Subcutaneous abdominal adipose tissue (tissue), 5 donors: ENCODE measurements at regions not wholly inside any gene's neighbourhood (a gene's known extent, or its start where the extent isn't known, plus 50 kb on each side); places are given as distances from the start of the nearest gene placed in this dataset.

ENCODE experiments used
- H3K27ac ChIP-seq: one replicate; pipeline ENCODE4 v1.7.0; 2013; ENCODE audit warnings: low read depth, mild to moderate bottlenecking, inconsistent platforms, low read length, moderate library complexity
- H3K27me3 ChIP-seq, 5 donors: one replicate each; pipeline ENCODE4 v1.7.0; 2013; ENCODE audit warnings: low read length in 5 of 5, inconsistent platforms in 1 of 5; ENCODE audit not compliant: control insufficient read depth in 5 of 5, insufficient read depth in 4 of 5
- H3K36me3 ChIP-seq, 5 donors: one replicate each; pipeline ENCODE4 v1.7.0; 2013; ENCODE audit warnings: low read length in 5 of 5; ENCODE audit not compliant: control insufficient read depth in 5 of 5, insufficient read depth in 5 of 5
- H3K4me1 ChIP-seq, 5 donors: one replicate each; pipeline ENCODE4 v1.7.0; 2013; ENCODE audit warnings: low read length in 5 of 5, mild to moderate bottlenecking in 3 of 5, moderate library complexity in 1 of 5; ENCODE audit not compliant: control insufficient read depth in 5 of 5, insufficient read depth in 5 of 5
- H3K4me3 ChIP-seq, 5 donors: one replicate each; pipeline ENCODE4 v1.7.0; 2013; ENCODE audit warnings: low read length in 5 of 5, low read depth in 1 of 5
- H3K9ac ChIP-seq, 5 donors: one replicate each; pipeline ENCODE4 v1.7.0; 2013; ENCODE audit warnings: low read length in 5 of 5, mild to moderate bottlenecking in 4 of 5, moderate library complexity in 3 of 5
- H3K9me3 ChIP-seq, 5 donors: one replicate each; pipeline ENCODE4 v1.7.0; 2013; ENCODE audit warnings: low read length in 5 of 5; ENCODE audit not compliant: control insufficient read depth in 5 of 5
- donor health status: healthy.
- donor health status: healthy.
- donor health status: healthy.
- donor health status: healthy.
- donor health status: healthy.

- Histone ChIP-seq H3K9me3 (peaks cover 0 to 3% (median 0%) of the 10 kb centered on the region in 5 donors), H3K27me3 (no peaks in the 10 kb centered on the region), H3K4me1 (peaks cover 0 to 11% (median 8%) of the 10 kb centered on the region in 5 donors), H3K36me3 (no peaks in the 10 kb centered on the region), H3K9ac (no peak overlapping the region), H3K27ac (no peak overlapping the region), H3K4me3 (no peak overlapping the region)
Measured at GRCh38 chr9:81741103-81741502, 51.8 kb upstream of the TLE1 start.

DNA sequence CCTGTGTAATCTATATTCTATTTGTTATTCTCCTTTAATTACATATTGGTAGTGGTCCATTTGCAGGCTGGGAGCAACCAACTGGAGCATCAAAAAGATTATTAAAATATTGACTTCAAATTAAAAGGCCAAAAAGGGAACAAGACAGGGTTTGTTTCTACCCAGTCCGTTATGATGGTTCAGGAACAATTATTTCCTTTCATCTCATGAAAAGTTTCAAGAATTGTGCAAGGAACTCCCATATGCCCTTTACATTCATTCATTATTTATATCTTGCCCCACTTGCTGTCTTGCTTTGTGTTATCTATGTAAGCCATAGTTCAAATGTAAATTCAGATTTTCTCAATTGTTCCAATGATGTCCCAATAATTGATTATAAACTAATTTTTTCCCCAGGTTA lies 58.7 kb upstream of the TLE1 start:
- no peaks in the 10 kb centered on the region for H3K9me3 ChIP-seq
- H3K27me3 ChIP-seq: no peaks in the 10 kb centered on the region
- H3K9ac ChIP-seq: no peak overlapping the region
- no peak overlapping the region for H3K27ac ChIP-seq
- H3K4me3 ChIP-seq: no peak overlapping the region
- no peaks in the 10 kb centered on the region for H3K4me1 ChIP-seq
- H3K36me3 ChIP-seq: no peaks in the 10 kb centered on the region

DNA sequence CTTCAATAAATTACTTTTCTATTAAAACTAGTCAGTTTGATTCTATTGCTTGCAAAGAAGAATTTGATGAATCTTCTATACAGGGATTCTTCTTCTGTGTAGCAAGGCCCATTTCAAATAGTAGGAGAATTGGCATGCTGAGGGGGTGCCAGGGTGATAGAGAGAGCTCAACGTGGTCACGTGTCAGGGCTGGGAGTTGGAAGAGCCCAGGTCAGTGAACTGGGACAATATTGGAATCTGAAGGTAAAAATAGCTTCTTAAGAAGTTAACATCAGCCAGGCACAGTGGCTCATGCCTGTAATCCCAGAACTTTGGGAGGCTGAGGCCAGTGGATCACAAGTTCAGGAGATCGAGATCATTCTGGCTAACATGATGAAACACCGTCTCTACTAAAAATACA lies 64.1 kb upstream of the TLE1 start:
- no peaks in the 10 kb centered on the region for H3K27me3 ChIP-seq
- no peaks in the 10 kb centered on the region for H3K36me3 ChIP-seq
- no peak overlapping the region for H3K4me3 ChIP-seq
- no peaks in the 10 kb centered on the region for H3K9me3 ChIP-seq
- peaks cover 0 to 3% (median 0%) of the 10 kb centered on the region in 5 donors for H3K4me1 ChIP-seq
- no peak overlapping the region for H3K27ac ChIP-seq
- H3K9ac ChIP-seq: no peak overlapping the region

DNA sequence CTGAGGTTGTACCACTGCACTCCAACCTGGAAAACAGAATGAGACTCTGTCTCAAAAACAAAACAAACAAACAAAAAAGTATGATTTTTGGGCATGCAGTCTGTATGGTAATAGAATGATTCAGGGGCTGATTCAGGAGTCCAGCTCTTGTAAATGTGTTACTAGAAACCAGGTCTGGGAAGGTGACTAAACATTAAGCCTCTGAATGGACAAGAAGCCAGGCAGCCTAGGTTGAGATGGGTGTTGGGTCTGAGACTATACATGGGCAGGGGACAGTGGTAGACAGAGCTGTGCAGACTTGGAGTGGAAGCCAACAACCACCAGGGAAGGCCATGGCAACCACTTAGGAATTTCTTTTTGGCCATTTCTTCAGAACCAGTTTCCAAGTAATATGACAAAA lies 64.9 kb upstream of the TLE1 start:
- Histone ChIP-seq H3K9me3 (no peaks in the 10 kb centered on the region), H3K27ac (no peak overlapping the region), H3K9ac (no peak overlapping the region), H3K27me3 (no peaks in the 10 kb centered on the region), H3K4me3 (no peak overlapping the region), H3K36me3 (no peaks in the 10 kb centered on the region), H3K4me1 (peaks cover 0 to 3% (median 0%) of the 10 kb centered on the region in 5 donors)

DNA sequence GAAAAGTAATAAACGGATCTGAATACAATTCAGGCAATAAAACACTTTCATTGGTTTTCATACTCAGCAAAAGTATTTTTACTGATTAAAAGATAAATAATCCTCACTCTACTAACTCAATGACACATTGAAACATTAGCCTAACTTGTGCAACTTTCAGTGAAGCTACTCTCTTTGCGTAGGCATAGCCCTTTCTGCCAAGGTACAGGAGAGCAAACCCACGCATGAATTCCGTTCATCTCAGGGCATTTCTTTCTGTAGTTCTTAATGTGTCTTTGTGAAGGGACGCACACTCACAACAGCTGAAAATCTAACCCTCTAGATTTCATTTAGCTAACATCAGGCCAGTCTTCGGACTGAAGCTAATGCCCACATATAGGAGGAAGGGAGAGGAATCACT lies 66.4 kb upstream of the TLE1 start:
- Histone ChIP-seq H3K9ac (no peak overlapping the region), H3K9me3 (no peaks in the 10 kb centered on the region), H3K4me3 (no peak overlapping the region)

DNA sequence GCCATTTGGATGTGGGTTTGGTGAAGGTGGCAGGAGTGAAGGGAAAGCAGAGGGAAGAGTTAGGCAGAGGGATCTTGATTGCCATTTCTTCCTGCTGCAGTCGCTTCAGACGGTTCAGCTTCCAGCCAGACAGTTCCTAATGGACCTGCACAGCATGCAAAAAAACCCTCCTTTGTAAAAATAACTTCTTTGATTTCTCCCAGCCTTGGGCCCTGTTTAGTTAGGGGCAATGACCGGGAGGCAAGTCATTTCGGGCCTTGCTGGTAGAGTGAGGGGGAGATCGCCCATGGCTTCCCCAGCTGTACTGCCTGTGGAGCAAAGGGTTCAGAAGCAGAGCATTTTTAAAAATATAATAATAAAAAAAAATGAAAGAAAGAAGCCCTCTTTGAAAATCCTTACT lies 67.2 kb upstream of the TLE1 start:
- Histone ChIP-seq H3K9me3 (no peaks in the 10 kb centered on the region), H3K36me3 (no peaks in the 10 kb centered on the region), H3K4me3 (no peak overlapping the region), H3K9ac (no peak overlapping the region), H3K27ac (no peak overlapping the region), H3K4me1 (peaks cover 0 to 3% (median 0%) of the 10 kb centered on the region in 5 donors), H3K27me3 (no peaks in the 10 kb centered on the region)

More for the DNA sequence above, 66.4 kb upstream of the TLE1 start:
- no peak overlapping the region for H3K27ac ChIP-seq
- peaks cover 0 to 3% (median 0%) of the 10 kb centered on the region in 5 donors for H3K4me1 ChIP-seq
- no peaks in the 10 kb centered on the region for H3K27me3 ChIP-seq
- H3K36me3 ChIP-seq: no peaks in the 10 kb centered on the region

GRCh38 chr9:81758123-81758797 lies 68.9 kb upstream of the TLE1 start:
- no peaks in the 10 kb centered on the region for H3K27me3 ChIP-seq
- H3K9ac ChIP-seq: no peak overlapping the region
- no peaks in the 10 kb centered on the region for H3K9me3 ChIP-seq
- no peak overlapping the region for H3K4me3 ChIP-seq
- no peak overlapping the region for H3K27ac ChIP-seq
- no peaks in the 10 kb centered on the region for H3K36me3 ChIP-seq
- H3K4me1 ChIP-seq: peaks cover 0 to 3% (median 0%) of the 10 kb centered on the region in 5 donors

DNA sequence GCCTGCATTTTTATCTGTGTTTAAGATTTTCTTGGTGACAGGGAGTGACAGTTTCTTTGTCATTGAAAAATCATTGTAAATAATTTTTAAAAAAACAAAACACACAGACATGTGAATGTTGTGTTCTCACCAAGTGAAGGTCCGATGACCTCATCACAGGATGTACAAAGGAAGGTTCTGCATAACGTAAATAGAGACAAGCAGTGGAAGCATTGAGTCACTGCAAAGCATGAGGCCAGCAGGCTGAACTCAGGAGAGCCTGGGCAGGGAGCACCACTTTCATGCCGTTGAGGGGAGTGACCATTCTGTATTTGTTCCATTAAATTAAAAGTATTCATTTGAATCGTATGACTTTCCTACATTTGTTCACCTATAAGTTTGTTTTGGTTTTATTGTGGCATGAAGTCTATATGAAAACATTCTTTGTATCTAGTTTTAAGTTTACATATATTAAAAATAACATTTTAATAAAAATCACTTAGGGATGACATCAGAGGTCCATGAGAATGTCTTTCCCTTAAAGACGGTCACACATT lies 70.4 kb upstream of the TLE1 start:
- H3K9ac ChIP-seq: no peak overlapping the region
- no peak overlapping the region for H3K27ac ChIP-seq
- no peaks in the 10 kb centered on the region for H3K36me3 ChIP-seq
- no peaks in the 10 kb centered on the region for H3K9me3 ChIP-seq
- H3K4me1 ChIP-seq: no peaks in the 10 kb centered on the region
- H3K27me3 ChIP-seq: no peaks in the 10 kb centered on the region
- H3K4me3 ChIP-seq: no peak overlapping the region

DNA sequence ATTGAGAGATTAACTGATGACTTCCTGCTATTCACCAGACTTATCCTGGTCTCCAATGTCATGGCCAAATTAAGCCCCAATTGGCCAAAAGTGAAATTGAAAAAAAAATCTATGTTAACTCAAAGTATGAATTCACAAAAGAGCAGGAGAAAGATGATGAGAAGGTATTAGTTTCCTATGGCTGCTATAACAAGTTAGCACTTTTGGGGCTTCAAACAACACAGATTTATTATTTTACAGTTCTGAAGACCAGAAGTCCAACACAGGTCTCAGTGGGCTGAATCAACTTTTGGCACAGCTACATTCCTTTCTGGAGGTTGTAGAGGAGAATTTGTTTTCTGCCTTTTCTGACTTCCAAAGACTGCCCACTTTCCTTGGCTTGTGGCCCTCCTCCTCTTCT lies 78.6 kb upstream of the TLE1 start:
- Histone ChIP-seq H3K27ac (no peak overlapping the region), H3K27me3 (no peaks in the 10 kb centered on the region), H3K9ac (no peak overlapping the region), H3K4me1 (no peaks in the 10 kb centered on the region), H3K9me3 (peaks cover 0 to 8% (median 0%) of the 10 kb centered on the region in 5 donors), H3K4me3 (no peak overlapping the region), H3K36me3 (no peaks in the 10 kb centered on the region)

- Histone ChIP-seq H3K9me3 (peaks cover 0 to 8% (median 0%) of the 10 kb centered on the region in 5 donors), H3K27me3 (no peaks in the 10 kb centered on the region), H3K4me1 (no peaks in the 10 kb centered on the region), H3K4me3 (no peak overlapping the region), H3K27ac (no peak overlapping the region), H3K9ac (no peak overlapping the region), H3K36me3 (no peaks in the 10 kb centered on the region)
Measured at GRCh38 chr9:81771571-81771970, 82.2 kb upstream of the TLE1 start.
